Left cardiac atrium (tissue), 4 donors: ENCODE measurements at regions not wholly inside any gene's neighbourhood (a gene's known extent, or its start where the extent isn't known, plus 50 kb on each side); places are given as distances from the start of the nearest gene placed in this dataset.

Experiments used
- ATAC-seq, 2 donors: fragments of 200-7000 bp; cut with Tn5 transposase; one replicate each; pipeline ENCODE4 v1.9.1; 2020; ENCODE audit warnings: mild to moderate bottlenecking in 2 of 2, moderate library complexity in 2 of 2
- DNase-seq: peaks from one replicate; pipeline ENCODE4 v3.0.0-alpha.2; 2020
- intact Hi-C, 2 donors: fragments of 100-400 bp; cut with DNase I; formaldehyde crosslinking; loops; one replicate each; pipeline versions ENCODE4 v1.14.1 to v1.15.1; 2022 to 2023
- donor health status: DM: no; HTN: yes; CAD: no.
- donor health status: DM: no; HTN: yes; CAD: no; lungs with severe emphysema.
- donor health status: DM: yes; HTN: yes; CAD: no.
- donor health status: Dilated cardiomyopathy.

- ATAC-seq (no peak), DNase-seq (no peak)
- intact Hi-C loops = no loop called here
Measured at GRCh38 chr13:72199640-72200039, 332.6 kb upstream of the DACH1 start.

GRCh38 chr13:72198967-72199560, 332.1 kb upstream of the DACH1 start:
- DNase-seq (no peak), ATAC-seq (no peak)
- intact Hi-C loops = no loop called here

GRCh38 chr13:72198042-72198441, 331.0 kb upstream of the DACH1 start:
- ATAC-seq = no peak
- intact Hi-C loops = no loop called here
- no peak for DNase-seq

GRCh38 chr13:72195044-72195704, 328.2 kb upstream of the DACH1 start:
- no peak for DNase-seq
- intact Hi-C loops = no loop called here
- ATAC-seq = no peak

- intact Hi-C loops = no loop called here
- DNase-seq (no peak), ATAC-seq (no peak)
Measured at GRCh38 chr13:72194523-72194922, 327.5 kb upstream of the DACH1 start.

- ATAC-seq (no peak), DNase-seq (no peak)
- intact Hi-C loops = no loop called here
Measured at GRCh38 chr13:72186730-72187422, 319.9 kb upstream of the DACH1 start.

- DNase-seq (no peak), ATAC-seq (no peak)
- intact Hi-C loops = no loop called here
Measured at GRCh38 chr13:72185776-72186175, 318.8 kb upstream of the DACH1 start.

- intact Hi-C loops = no loop called here
- DNase-seq (no peak), ATAC-seq (no peak)
Measured at GRCh38 chr13:72181661-72182060, 314.7 kb upstream of the DACH1 start.

GRCh38 chr13:72180253-72180952, 313.4 kb upstream of the DACH1 start:
- DNase-seq = no peak
- intact Hi-C loops = no loop called here
- no peak for ATAC-seq

GRCh38 chr13:72174549-72174948, 307.5 kb upstream of the DACH1 start:
- ATAC-seq (no peak), DNase-seq (no peak)
- intact Hi-C loops = no loop called here

- intact Hi-C loops = no loop called here
Measured at GRCh38 chr13:72170571-72170970, 303.6 kb upstream of the DACH1 start.

GRCh38 chr13:72168126-72168855, 301.3 kb upstream of the DACH1 start:
- no peak for DNase-seq
- ATAC-seq = no peak
- intact Hi-C loops = no loop called here

More at GRCh38 chr13:72170571-72170970, 303.6 kb upstream of the DACH1 start:
- ATAC-seq (no peak), DNase-seq (no peak)

GRCh38 chr13:72166102-72166650, 299.2 kb upstream of the DACH1 start:
- intact Hi-C loops = no loop called here
- ATAC-seq (no peak), DNase-seq (no peak)

- intact Hi-C loops = no loop called here
- ATAC-seq = no peak
- no peak for DNase-seq
Measured at GRCh38 chr13:72165276-72165675, 298.3 kb upstream of the DACH1 start.

GRCh38 chr13:72164811-72165210, 297.8 kb upstream of the DACH1 start:
- intact Hi-C loops = no loop called here
- no peak for ATAC-seq
- DNase-seq = no peak

- intact Hi-C loops = no loop called here
- no peak for DNase-seq
- ATAC-seq = no peak
Measured at GRCh38 chr13:72163678-72164077, 296.7 kb upstream of the DACH1 start.

GRCh38 chr13:72160977-72161376, 294.0 kb upstream of the DACH1 start:
- DNase-seq = no peak
- intact Hi-C loops = no loop called here
- ATAC-seq = no peak

GRCh38 chr13:72156760-72157159, 289.8 kb upstream of the DACH1 start:
- intact Hi-C loops = no loop called here
- ATAC-seq = no peak
- DNase-seq = no peak

- DNase-seq (no peak), ATAC-seq (no peak)
- intact Hi-C loops = no loop called here
Measured at GRCh38 chr13:72153272-72153671, 286.3 kb upstream of the DACH1 start.
